Astrocyte of the cerebellum (primary cell): ENCODE measurements at regions not wholly inside any gene's neighbourhood (a gene's known extent, or its start where the extent isn't known, plus 50 kb on each side); places are given as distances from the start of the nearest gene placed in this dataset.
A peak's percentile ranks its signal among the peaks of the same experiment; 100 is the strongest.

Experiments used
- DNase-seq: peaks from one replicate; pipeline ENCODE4 v3.0.0-alpha.2; 2011; ENCODE audit warnings: low read depth
- H3K4me3 ChIP-seq: 2 replicates; pipeline ENCODE4 v1.5.1; 2011; ENCODE audit warnings: mild to moderate bottlenecking, low read depth, low read length, moderate library complexity
- CTCF ChIP-seq: IDR thresholded peaks from 2 replicates; pipeline ENCODE4 v1.5.1; 2012; ENCODE audit warnings: low read length, low read depth, moderate library complexity, mild to moderate bottlenecking; ENCODE audit errors: missing control alignments
- in situ Hi-C: cut with HindIII; loops from 2 replicates; pipeline ENCODE4 v1.10.0; 2017; ENCODE audit warnings: low sequenced_read_pairs

- in situ Hi-C loops, result no loop called here
- no peak for TF ChIP-seq CTCF
- peak; percentile 73 for DNase-seq
- H3K4me3 ChIP-seq, result peak overlapping the region; percentile 45
Observed at GRCh38 chr1:147084273-147085096, 87.8 kb downstream of the PRKAB2 start.

GRCh38 chr1:147083919-147084272 is 88.4 kb downstream of the PRKAB2 start:
- H3K4me3 ChIP-seq, result peak overlapping the region; percentile 45
- no peak for TF ChIP-seq CTCF
- in situ Hi-C loops, result no loop called here
- DNase-seq, result no peak

GRCh38 chr1:147080671-147081394 is 91.4 kb downstream of the PRKAB2 start:
- no peak for TF ChIP-seq CTCF
- in situ Hi-C loops, result no loop called here
- DNase-seq, result no peak
- H3K4me3 ChIP-seq, result no peak overlapping the region

- no peak for TF ChIP-seq CTCF
- in situ Hi-C loops, result no loop called here
- DNase-seq, result no peak
- H3K4me3 ChIP-seq, result no peak overlapping the region
Observed at GRCh38 chr1:147080006-147080661, 92.1 kb downstream of the PRKAB2 start.

GRCh38 chr1:147079400-147080005 is 92.8 kb downstream of the PRKAB2 start:
- H3K4me3 ChIP-seq, result no peak overlapping the region
- no peak for TF ChIP-seq CTCF
- in situ Hi-C loops, result no loop called here
- DNase-seq, result no peak
